ENCODE measurements at regions not wholly inside any gene's neighbourhood (a gene's known extent, or its start where the extent isn't known, plus 50 kb on each side); places are given as distances from the start of the nearest gene placed in this dataset.
A peak's percentile ranks its signal among the peaks of the same experiment; 100 is the strongest.
"Not testable (repeated sequence)": the region's sequence is repeated elsewhere in the genome, so short reads cannot be mapped to it uniquely, and the experiment has no call there.

DNA sequence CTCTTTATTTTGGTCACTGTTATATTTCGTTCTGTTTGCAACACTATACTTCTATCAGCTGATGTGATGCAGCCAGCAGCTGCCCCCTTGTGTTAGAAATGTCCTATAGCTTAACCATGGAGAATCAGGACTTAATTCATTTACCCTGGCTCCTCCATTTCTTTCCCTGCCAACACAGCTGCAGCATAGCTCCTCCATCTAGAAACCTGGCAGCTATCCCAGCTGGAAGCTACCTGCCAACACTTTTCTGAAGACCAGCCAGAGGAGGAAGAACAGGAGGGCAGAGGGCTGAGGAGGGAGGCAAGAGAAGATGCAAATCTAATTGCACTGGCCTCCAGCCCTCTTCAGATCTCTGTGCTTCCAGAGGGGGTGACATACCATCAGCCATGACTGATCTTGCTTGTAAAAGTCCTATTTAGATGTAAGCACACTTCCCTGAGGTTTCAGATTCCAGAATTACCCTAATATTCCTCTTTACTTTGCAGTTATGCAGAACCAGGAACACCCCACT lies 156.8 kb upstream of the TMEM260 start:
- DNase-seq, result peak; percentile 81

DNA sequence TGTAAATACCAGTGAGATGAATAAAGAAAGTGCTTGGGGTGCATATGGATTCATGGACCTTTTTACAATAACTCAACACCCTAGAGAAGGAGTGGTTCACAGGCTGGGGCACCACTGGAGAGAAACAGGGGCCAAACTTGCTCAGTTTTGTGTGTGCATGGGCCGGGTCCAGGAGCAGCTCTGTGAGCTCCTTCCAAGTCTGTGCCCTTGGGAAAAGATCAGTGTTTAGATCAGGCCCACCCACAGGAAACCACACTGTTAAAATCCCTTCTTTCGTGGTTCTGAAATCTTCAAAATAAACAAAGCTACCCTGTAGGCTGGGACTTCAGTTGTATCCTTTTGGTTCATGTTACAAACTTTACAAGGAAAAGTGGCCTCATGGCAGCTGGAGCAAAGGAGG lies 156.1 kb upstream of the TMEM260 start:
- DNase-seq, result no peak

DNA sequence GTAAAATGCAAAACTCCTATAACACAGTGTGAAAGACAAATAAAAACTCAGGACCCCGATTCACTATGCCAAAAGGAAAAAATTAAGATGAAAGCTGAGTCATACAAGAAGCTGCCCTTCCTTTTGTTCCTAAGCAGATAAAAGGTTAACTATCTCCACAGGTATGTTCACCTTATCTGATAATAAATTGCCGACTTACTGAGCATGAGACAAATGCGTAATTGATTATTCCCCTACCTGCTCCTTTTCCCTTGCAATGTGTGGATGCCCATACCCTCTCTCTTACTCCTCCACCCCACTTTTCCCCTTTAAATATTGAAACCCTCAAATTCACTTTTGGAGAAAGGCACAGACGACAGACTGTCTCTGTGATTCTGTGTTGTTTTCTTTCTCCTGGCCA lies 148.6 kb upstream of the TMEM260 start:
- no peak for DNase-seq

DNA sequence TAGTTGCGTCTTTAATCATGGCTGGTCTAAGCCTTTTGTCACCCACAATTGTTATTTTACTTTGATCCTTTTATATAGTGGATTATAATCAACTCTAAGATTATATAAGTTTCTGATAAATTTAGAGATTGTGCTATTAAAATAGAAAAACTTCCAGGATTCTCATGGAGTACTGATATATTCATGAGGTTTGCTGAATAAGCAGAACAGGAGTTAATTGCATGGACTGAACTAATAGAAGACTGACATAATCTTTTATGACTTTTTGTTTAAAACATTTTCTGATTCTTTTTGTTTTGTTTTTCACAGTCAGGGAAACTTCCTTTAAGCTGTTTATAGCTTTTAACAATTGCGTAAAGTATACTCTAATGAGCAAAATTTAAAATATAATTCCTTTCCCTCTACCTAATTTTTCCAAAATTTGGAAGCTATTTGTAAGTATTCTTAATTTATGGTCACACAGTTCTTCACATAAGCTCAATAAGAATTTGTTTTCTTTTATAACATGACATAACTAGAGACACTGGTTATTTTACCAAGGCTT lies 129.9 kb upstream of the TMEM260 start:
- no peak for DNase-seq

DNA sequence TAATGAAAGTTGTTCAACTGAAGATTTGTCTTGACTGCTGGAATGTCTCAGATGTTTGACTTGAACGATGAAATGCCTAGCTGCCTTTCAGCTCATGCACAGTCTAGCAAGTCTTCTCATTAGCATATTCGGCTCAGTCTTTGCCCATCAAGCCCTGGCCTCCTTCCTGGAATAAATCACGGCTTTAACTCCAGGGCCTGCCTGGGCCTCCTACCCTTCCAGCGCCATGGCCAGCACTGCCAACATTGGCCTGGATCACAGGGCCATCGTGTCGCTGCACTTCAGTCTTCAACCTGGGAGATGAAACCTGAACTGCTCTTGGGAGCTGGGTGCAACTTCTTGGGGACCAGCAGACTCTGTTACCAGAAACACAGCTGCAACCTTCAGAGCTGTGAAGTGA lies 126.7 kb upstream of the TMEM260 start:
- DNase-seq, result no peak

DNA sequence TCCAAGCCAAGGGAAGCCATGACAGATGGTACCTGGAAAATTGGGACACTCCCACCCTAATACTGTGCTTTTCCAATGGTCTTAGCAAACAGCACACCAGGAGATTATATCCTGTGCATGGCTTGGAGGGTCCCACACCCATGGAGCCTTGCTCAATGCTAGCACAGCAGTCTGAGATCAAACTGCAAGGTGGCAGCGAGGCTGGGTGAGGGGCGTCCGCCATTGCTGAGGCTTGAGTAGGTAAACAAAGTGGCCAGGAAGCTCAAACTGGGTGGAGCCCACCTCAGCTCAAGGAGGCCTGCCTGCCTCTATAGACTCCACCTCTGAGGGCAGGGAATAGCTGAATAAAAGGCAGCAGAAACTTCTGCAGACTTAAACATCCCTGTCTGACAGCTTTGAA lies 124.9 kb upstream of the TMEM260 start:
- not testable (repeated sequence) for DNase-seq

DNA sequence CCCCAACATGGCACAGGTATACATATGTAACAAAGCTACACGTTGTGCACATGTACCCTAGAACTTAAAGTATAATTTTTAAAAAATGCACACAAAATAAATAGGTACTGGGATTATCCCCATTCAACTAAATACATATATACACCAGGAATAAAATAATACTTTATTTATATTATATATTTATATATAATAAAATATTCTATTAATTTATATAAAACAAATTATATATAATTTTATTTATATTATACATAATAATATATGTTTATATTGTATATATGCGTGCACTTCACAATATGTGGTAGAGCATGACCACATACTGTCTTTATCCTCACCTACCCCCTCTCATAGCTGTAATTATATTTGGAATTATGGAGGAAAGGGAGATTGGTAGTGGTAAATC lies 119.1 kb upstream of the TMEM260 start:
- DNase-seq, result no peak

DNA sequence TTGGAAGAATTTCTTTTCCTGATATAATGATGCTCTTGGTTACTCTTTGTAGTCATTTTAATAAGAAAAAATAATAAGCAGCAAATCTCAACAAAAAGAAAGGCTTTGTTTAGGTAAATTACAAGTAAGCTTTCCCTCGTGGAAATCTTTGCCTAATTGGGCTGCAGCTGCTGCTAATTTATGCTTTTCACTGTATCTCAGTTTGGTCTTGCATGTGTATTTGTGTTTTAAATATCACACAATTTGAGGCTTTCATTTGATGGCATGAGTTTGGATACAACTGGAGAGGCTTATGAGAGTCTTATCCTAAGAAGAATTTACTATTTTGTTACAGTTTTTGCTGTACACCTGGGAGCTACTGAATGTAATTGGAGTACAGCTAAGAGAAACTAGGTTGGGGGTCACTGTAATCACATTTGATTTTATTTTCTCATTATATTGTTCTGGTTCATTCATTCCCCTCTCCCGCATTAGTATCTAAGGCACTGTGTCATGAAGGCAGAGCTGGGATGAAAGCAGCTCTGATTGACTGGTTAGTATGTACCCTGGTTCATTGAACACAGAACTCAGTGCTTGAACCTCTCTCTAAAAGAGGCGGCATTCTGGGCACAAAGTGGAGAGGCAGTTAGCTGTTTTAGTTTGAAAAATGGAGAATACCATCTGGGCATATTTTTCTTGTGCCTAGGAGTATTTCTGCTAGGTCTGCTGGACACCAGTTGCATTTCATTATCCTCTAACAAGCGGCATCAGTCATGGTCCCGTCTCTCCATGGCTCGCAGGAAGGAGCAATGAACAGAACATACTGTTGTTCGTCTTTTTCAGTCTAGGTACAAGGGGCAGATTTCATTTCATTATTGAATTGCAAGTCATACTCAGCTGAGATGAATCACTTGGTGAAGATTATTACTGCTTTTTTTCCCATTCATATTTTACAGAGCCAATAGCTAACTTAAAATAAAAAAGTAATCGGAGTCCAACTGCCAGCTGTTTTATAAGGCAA lies 118.0 kb upstream of the TMEM260 start:
- DNase-seq, result no peak

DNA sequence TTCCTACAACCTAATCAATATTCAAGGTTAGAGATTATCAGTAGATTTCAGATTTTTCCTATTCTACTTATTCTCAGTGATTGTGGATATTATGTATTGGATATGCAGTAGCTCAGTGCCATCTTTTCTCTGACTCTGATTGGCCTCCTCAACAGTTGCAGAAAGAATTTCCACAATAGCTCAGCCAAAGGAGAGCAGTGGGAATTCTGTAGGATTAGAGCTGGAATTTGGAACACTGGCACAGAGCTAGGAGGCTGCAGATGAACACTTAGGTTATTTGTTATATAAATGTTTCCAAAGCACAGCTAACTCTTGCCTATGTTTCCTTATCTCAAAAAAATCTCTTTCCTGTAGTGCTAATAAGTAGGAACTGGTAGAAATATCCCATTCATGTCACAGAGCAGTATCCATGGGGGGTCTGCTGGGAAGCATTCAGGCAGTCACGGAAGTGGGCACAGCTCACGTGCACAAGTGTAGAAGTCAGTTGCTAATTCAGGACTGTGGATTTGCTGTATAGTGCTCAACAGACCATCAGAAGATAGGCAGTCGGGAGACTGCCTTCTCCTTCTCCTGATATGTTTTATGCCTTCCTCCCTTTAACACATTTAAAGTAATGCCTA lies 116.2 kb upstream of the TMEM260 start:
- DNase-seq, result no peak

DNA sequence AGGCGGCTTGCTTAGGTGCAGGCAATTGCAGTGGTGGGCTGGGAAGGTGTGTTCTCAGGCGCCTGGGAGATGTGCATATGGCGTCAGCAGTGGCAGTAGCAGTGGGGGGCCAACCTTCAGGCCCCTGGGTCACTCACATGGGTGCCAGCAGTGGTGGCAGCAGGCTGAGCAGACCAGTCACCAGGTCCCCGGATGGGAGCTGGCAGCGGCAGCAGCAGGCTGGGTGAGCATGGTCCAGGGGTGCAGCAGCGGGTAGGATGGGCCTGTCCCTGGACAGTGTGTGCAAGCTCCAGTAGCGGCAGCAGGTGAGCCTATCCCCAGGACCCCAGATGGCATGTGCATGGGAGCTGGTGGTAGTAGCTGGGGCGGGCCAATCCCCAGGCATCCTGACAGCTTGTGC lies 108.5 kb upstream of the TMEM260 start:
- no peak for DNase-seq

DNA sequence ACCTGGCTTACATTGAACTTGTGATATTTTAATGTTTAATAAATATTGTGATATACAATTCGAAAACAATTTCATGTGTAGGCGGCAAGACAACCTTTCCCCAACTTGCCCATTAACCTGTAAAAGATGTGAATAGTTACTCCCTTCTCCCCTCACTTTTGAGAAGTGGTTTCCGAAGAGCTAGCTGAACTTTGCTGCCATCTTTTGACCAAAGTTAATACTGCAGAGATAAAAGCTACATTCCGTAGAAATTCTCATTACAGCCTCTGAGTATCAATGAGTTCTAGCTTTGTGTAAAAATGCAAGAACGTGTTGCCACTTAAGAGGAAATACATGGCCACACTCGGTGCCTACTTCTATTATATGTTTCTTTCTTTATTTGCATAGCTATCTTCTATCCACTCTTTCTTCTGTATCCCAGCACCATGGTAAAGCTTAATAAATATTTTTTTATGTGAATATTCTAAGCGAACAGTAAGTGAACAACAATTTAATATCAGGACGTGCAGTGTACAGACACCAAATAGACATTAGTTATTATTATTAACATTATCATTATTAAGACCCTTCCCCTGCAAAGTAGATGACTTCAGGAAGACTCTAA lies 105.1 kb upstream of the TMEM260 start:
- no peak for DNase-seq

DNA sequence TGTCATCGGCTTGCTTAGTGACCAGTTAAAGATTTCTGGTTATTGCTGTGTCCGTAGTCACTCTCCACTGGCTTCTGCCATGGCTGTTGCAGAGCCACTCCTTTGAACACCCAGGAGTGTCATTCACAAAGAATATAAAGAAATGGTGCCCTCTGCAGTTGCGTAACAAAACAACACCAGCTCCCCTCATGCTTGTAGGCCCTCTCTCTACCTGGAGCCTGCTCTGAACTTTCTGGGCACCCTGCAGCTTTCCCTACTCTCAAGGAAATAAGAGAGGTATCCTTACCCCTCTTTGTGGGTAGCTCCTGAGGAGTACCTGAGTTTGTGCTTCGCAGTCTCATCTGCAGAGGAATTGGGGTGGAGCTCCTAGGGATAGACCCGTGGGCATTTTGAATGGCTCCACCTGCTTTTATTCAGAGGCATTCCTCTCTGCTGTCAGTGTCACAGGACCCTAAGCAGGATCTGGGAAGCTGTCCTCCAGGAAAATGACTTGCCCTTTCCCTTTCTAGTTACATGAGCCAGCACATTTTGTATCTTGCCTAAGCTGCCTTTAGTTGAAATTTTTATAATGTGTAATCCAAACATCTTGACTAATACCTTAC lies 97.2 kb upstream of the TMEM260 start:
- no peak for DNase-seq

DNA sequence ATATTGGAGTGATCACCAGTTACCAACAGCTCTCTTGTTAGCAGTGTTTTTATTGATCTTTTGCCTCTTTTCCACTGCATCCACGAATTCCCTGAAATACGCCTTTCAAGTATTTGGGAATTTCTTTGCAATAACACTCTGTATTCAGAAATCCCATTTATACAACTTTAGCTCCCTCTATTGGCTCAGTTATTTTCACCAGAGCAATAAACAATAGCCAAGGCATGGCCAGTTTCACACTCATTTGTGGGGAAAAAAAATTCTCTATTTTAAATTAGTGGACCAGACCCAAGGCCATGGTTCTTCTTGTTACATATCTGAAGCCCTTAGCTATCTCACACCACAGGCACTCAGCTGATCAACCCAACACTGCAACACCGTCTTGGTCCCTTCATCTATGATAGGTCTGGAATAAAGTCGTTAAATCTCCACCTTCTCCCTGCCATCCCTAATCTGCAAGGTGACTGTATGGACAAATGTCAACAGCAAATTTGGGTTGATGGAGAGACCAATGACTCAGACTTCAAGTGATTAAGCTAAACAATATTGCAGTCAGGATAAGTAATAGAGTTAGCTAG lies 92.4 kb upstream of the TMEM260 start:
- DNase-seq, result no peak

DNA sequence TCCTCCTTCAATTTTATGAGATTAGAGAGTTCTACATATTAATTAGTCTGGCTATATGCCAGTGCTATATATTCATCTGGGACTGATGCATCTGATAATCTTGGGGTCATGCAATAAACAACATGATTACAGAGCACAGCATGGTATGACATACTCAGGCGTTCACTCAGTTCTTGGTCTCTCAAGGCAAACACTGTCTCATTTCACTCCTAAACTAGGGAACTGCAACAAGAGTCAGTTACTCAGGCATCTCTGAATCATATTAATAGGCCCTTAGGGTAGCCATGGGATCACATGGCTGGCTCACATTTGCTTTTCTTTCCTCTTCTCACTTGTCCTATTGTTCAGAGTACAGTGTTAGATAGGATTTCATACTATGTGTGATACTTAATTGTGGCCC lies 91.8 kb upstream of the TMEM260 start:
- DNase-seq, result no peak

DNA sequence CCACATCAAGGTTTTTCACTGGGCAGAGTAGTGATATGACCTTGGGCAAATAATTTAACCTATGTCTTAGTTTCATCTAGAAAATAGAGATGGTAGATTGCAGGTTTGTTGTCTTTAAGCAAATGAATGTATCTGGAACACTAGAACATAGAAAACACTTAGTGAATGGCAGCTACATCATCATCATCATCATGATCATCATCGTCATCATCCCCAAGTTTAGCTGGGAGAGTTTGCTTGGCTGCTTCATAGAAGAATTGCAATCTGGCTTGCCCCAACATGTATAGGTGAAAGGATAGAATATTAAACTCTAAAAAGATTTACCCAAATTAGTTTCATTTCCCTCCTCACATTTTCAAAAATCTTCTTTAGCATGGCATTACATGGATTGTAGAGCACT lies 91.3 kb upstream of the TMEM260 start:
- no peak for DNase-seq

DNA sequence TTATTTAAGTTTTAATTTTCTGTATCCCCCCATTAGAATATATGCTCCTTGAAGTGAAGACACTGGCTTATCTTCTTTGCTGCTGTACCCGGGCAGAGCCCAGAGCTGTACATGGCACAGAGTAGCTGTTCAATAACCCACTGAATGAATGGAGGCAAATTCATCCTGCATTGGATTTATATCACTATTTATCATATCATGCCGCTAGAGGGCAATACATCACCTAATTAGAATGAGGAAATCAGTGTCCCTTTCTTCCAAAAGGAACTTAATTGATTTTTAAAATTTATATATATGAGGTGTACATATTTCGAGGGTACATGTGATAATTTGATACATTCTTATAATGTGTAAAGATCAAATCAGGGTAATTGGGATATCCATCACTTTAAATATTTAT lies 89.2 kb upstream of the TMEM260 start:
- DNase-seq, result peak; percentile 50

DNA sequence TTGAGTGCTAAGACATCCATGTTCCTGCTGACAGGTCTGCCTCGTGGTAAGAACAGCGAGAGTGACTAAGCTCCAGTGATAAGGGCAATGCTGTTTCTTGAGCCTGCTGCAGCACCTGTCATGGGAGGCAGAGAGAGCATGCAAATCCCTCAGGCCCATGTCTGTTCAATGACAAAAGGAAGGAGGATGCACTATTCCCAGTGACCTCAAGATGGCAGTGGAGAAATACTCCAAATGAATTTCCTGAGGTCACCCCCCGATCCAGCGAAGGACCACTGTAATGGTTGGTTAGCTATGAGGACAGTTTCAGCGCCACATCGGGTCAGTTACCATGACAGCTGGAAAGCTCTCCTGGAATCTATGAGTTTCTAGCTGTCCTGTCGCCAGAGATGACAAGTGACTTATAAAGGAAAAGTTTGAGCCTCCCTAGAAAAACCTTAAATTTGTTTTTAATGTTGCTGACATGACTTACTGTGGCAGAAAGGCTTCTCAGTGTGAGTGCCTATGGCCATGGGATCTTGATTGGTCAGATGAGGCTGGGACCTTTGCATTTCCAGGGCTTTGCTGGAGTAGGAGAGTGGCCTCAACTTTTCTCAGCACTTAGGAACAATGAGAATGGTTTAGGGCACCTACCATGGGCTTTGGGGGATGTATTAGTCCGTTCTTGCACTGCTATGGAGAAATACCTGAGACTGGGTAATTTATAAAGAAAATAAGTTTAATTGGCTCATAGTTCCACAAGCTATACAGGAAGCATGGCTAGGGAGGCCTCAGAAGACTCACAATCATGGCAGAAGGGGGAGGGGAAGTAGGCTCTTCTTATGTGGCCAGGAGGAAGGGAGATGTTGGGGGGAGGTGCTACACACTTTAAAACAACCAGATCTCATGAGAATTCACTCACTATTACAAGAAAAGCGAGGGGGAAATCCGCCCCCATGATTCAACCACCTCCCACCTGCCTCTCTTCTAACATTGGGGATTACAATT lies 88.0 kb upstream of the TMEM260 start:
- DNase-seq, result peak; percentile 77

DNA sequence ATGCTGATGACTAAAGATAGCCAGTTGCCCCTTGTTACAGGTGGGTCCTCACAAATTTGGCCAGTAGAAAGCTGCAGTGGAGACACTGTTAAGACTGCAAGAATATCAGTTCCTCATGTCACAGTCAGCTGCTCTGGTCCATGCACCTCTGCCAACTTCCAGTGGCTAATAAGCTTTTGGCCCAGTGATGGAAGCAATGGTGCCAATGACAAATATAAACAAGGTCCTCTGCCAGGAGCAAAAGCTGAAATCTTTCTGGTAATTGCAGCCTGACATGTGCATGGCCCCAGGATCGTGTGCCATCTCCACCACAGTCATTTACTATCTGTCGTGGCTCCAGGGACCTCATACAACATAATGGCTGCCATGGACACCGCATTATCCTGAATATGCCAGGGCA lies 85.4 kb upstream of the TMEM260 start:
- no peak for DNase-seq

DNA sequence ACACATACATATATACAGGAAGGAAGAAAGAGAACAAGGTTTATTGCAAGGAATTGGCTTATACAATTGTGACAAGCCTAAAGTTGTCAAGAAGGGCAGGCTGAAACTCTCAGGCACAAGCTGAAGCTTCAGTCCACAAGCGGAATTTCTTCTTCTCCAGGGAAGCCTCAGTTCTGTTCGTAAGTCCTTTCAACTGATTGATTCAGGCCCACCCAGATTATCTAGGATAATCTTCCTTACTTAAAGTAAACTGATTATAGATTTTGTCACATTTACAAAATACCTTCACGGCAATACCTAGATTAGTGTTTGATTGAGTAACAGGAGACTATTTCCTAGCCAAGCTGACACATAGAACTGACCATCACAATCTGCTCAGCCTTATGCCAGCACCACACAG lies 81.5 kb upstream of the TMEM260 start:
- no peak for DNase-seq

DNA sequence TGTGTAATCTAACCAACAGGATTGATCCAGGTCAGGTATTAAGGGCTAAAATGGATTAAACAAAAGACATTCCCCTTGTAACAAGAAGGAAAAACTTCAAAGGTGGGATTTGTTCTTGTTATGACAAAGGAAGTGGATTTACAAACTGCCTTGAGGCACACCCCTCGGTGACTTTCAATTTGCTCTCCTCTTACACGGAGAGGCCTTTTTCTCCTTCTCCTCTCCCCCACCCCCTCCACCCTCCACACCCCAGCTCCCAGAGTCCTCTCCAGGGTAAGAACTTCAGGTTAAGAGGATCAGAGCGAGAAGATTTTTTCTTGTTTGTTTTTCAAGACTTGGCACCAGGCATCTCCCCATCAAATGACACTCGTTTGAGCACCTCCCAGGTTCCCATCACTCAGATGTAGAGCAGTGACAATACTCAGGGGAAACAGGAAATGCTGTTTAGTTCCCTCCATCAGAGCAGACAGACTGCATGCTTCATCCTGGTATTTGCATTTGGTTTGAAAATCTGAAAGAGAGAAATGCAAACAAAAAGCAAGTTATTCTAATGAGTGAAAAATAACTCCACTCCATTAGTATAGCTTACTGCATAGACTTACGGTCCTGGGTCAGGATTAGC lies 77.6 kb upstream of the TMEM260 start:
- no peak for DNase-seq

DNA sequence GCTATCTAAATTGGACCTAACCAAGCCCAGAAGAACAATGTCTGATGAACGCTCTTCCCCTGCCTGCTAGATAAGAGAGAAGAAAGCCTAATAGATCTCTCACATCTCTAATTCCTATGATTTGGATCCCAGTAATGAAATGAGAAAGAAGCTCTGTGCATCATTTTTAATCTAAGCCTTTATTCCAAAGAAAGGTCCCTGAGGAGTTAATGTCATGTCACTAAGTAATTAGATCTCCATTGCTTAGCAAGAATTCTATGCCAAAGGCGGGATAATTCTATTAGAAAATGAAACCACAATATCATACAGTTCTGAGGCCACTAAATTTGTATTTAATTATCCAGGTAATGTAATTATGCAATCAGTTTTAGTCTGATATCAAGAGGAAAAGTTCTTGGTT lies 74.2 kb upstream of the TMEM260 start:
- DNase-seq, result no peak
